ENCODE measurements at regions not wholly inside any gene's neighbourhood (a gene's known extent, or its start where the extent isn't known, plus 50 kb on each side); places are given as distances from the start of the nearest gene placed in this dataset.

DNA sequence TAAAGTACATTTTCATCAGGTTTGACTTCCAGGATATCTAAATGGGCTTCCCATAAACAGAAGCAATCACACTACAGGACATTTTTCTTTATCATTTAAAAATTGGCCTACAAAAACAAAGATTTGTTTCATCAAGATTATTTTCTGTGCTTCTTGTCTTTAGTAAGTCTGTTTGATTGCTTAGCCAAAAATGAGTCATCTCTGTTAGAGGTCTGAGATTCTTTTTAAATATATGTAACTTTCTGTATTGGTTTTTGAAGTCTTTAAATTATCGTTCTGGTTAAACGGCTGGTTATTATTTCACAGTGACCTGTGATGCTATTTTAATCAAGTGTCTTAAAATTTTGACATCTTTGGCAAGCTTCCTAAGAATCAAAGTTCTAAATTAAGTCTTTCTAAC lies 62.7 kb downstream of the SLITRK1 start:
- TF ChIP-seq, protein P1, sequence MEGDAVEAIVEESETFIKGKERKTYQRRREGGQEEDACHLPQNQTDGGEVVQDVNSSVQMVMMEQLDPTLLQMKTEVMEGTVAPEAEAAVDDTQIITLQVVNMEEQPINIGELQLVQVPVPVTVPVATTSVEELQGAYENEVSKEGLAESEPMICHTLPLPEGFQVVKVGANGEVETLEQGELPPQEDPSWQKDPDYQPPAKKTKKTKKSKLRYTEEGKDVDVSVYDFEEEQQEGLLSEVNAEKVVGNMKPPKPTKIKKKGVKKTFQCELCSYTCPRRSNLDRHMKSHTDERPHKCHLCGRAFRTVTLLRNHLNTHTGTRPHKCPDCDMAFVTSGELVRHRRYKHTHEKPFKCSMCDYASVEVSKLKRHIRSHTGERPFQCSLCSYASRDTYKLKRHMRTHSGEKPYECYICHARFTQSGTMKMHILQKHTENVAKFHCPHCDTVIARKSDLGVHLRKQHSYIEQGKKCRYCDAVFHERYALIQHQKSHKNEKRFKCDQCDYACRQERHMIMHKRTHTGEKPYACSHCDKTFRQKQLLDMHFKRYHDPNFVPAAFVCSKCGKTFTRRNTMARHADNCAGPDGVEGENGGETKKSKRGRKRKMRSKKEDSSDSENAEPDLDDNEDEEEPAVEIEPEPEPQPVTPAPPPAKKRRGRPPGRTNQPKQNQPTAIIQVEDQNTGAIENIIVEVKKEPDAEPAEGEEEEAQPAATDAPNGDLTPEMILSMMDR (IDR thresholded peaks at IDR 0.05), result no peak
- no peak for TF ChIP-seq POLR2AphosphoS5 (IDR thresholded peaks at IDR 0.05)
